ENCODE measurements at regions not wholly inside any gene's neighbourhood (a gene's known extent, or its start where the extent isn't known, plus 50 kb on each side); places are given as distances from the start of the nearest gene placed in this dataset.

- TF ChIP-seq CTCF (IDR thresholded peaks at IDR 0.05) (no peak), EZH2 (IDR thresholded peaks at IDR 0.05; ENCODE audit: borderline replicate concordance, insufficient read depth, low read depth, low read length, poor library complexity, severe bottlenecking) (no peak)
These were observed 562.4 kb upstream of the ZFP42 start for GRCh38 chr4:187433141-187433540.

Measured in B cell (primary cell).